HCT116 (cell line): ENCODE measurements at regions not wholly inside any gene's neighbourhood (a gene's known extent, or its start where the extent isn't known, plus 50 kb on each side); places are given as distances from the start of the nearest gene placed in this dataset.

Experiments
- ATAC-seq: fragments of 200-7000 bp; cut with Tn5 transposase; 2 replicates; pipeline ENCODE4 v1.9.1; 2020; ENCODE audit warnings: mild to moderate bottlenecking, moderate library complexity
- BruUV-seq: library from RNA; stranded (reverse); fragments of 400-500 nt; replicated peaks from 2 replicates; lab custom pipeline; 2021; lab: Mats Ljungman, UMichigan
- CTCF ChIA-PET: fragments of 300-600 bp; sonication (Branson Sonifier 250); formaldehyde crosslinking; loops from one replicate; lab custom pipeline; 2021; ENCODE audit warnings: antibody characterized with exemption; lab: Charles Lee
- POLR2A ChIA-PET: fragments of 300-600, 350-600 bp; sonication (Branson Sonifier 250); formaldehyde crosslinking; loops from one replicate; lab custom pipeline; 2021; ENCODE audit warnings: antibody characterized with exemption; lab: Charles Lee
- RAD21 ChIA-PET, 2 experiments: fragments of 300-600 bp; sonication (Branson Sonifier 250); formaldehyde crosslinking; loops; one replicate each; lab custom pipeline; 2023; ENCODE audit warnings: low total read pairs in 2 of 2; ENCODE audit not compliant: uncharacterized antibody in 2 of 2, unreplicated experiment in 2 of 2, low non-redundant PET in 1 of 2; lab: Charles Lee
- DNase-seq: peaks from one replicate; pipeline ENCODE4 v3.0.0-alpha.2; 2010; ENCODE audit warnings: low read depth, low spot score
- H2AFZ ChIP-seq: fragments of 200-600 bp; shearing (Covaris generic), sonication (generic); 2 replicates; pipeline ENCODE4 v1.6.1; 2017; ENCODE audit warnings: low read depth, mixed run types, mixed read lengths, antibody characterized with exemption, low read length; ENCODE audit not compliant: poor library complexity, severe bottlenecking
- H3K27ac ChIP-seq: 2 replicates; pipeline ENCODE4 v1.5.1; 2012; ENCODE audit warnings: low read depth, low read length
- H3K27me3 ChIP-seq: fragments of 200-600 bp; sonication (generic); 2 replicates; pipeline ENCODE4 v1.6.1; 2016; ENCODE audit warnings: mixed run types, low read length, mixed read lengths; ENCODE audit not compliant: insufficient read depth
- H3K36me3 ChIP-seq, 2 experiments: fragments of 200-500 bp in 1 of 2; fragments of 200-600 bp in 1 of 2; sonication (Bioruptor generic) in 1 of 2; sonication (generic) in 1 of 2; 2 replicates each; pipeline versions ENCODE4 v1.5.1 to v1.6.1; 2014 to 2016; ENCODE audit warnings: low read length in 2 of 2, inconsistent platforms in 1 of 2, mixed read lengths in 1 of 2, mixed run types in 1 of 2; ENCODE audit not compliant: insufficient read depth in 2 of 2, control insufficient read depth in 1 of 2
- H3K4me1 ChIP-seq, 2 experiments: fragments of 200-600 bp in 1 of 2; sonication (generic) in 1 of 2; 2 replicates each; pipeline versions ENCODE4 v1.5.1 to v1.6.1; 2012 to 2017; ENCODE audit warnings: low read length in 2 of 2, inconsistent platforms in 1 of 2, mild to moderate bottlenecking in 1 of 2, mixed read lengths in 1 of 2, mixed run types in 1 of 2, moderate library complexity in 1 of 2; ENCODE audit not compliant: insufficient read depth in 2 of 2, control insufficient read depth in 1 of 2
- H3K4me2 ChIP-seq: fragments of 200-600 bp; sonication (generic); 2 replicates; pipeline ENCODE4 v1.6.1; 2017; ENCODE audit warnings: mixed run types, low read length, mixed read lengths
- H3K4me3 ChIP-seq, 2 experiments: fragments of 200-600 bp in 1 of 2; sonication (generic) in 1 of 2; replicated peaks in 1 of 2; 2 replicates each; pipeline ENCODE4 v1.5.1; 2011 to 2016; ENCODE audit warnings: low read length in 2 of 2, control low read depth in 1 of 2, low read depth in 1 of 2, mild to moderate bottlenecking in 1 of 2, mixed read lengths in 1 of 2, mixed run types in 1 of 2
- H3K79me2 ChIP-seq: fragments of 200-600 bp; sonication (generic); 2 replicates; pipeline ENCODE4 v1.6.1; 2017; ENCODE audit warnings: mild to moderate bottlenecking, mixed run types, low read length, moderate library complexity, mixed read lengths; ENCODE audit not compliant: insufficient read depth
- H3K9ac ChIP-seq: fragments of 200-600 bp; sonication (generic); 2 replicates; pipeline ENCODE4 v1.6.1; 2016; ENCODE audit warnings: low read length, mixed read lengths
- H3K9me2 ChIP-seq: fragments of 200-600 bp; sonication (generic), shearing (Covaris generic); 2 replicates; pipeline ENCODE4 v1.6.1; 2017; ENCODE audit warnings: mixed run types, mild to moderate bottlenecking, moderate library complexity; ENCODE audit not compliant: insufficient read depth
- H3K9me3 ChIP-seq, 2 experiments: fragments of 200-500 bp in 1 of 2; fragments of 200-600 bp in 1 of 2; sonication (Bioruptor generic) in 1 of 2; sonication (generic) in 1 of 2; 2 replicates each; pipeline ENCODE4 v1.6.1; 2014 to 2017; ENCODE audit warnings: low read length in 2 of 2, mixed read lengths in 2 of 2, inconsistent platforms in 1 of 2, low read depth in 1 of 2, mild to moderate bottlenecking in 1 of 2, mixed run types in 1 of 2, moderate library complexity in 1 of 2; ENCODE audit not compliant: control insufficient read depth in 1 of 2, insufficient read depth in 1 of 2
- H4K20me1 ChIP-seq: fragments of 200-600 bp; sonication (generic), shearing (Covaris generic); 2 replicates; pipeline ENCODE4 v1.6.1; 2017; ENCODE audit warnings: mixed run types, mild to moderate bottlenecking, moderate library complexity; ENCODE audit not compliant: insufficient read depth
- ATF3 ChIP-seq: IDR thresholded peaks from 2 replicates; pipeline ENCODE4 v1.6.1; 2012
- CBX3 ChIP-seq: IDR thresholded peaks from 2 replicates; pipeline ENCODE4 v1.6.1; 2012; ENCODE audit warnings: low read depth
- CEBPB ChIP-seq: IDR thresholded peaks from 2 replicates; pipeline ENCODE4 v1.6.1; 2012; ENCODE audit warnings: low read depth
- EGR1 ChIP-seq: IDR thresholded peaks from 2 replicates; pipeline ENCODE4 v1.6.1; 2012; ENCODE audit warnings: low read depth
- EZH2 ChIP-seq: fragments of 200-600 bp; sonication (generic); IDR thresholded peaks from 2 replicates; pipeline ENCODE4 v1.6.1; 2017; ENCODE audit warnings: antibody characterized with exemption, mixed run types
- FOSL1 ChIP-seq: IDR thresholded peaks from 2 replicates; pipeline ENCODE4 v1.6.1; 2012; ENCODE audit warnings: low read depth
- JUND ChIP-seq: IDR thresholded peaks from 2 replicates; pipeline ENCODE4 v1.6.1; 2012
- MAX ChIP-seq: IDR thresholded peaks from 2 replicates; pipeline ENCODE4 v1.6.1; 2012
- POLR2A ChIP-seq: IDR thresholded peaks from 2 replicates; pipeline ENCODE4 v1.7.0; 2011; ENCODE audit warnings: borderline replicate concordance; ENCODE audit not compliant: insufficient read depth, insufficient read length; ENCODE audit errors: extremely low read depth
- POLR2AphosphoS5 ChIP-seq: IDR thresholded peaks from 2 replicates; pipeline ENCODE4 v1.6.1; 2011; ENCODE audit warnings: mild to moderate bottlenecking, low read depth, low read length, moderate library complexity
- RAD21 ChIP-seq: IDR thresholded peaks from 2 replicates; pipeline ENCODE4 v1.6.1; 2012; ENCODE audit warnings: low read depth, mild to moderate bottlenecking
- REST ChIP-seq: IDR thresholded peaks from 2 replicates; pipeline ENCODE4 v1.6.1; 2012; ENCODE audit warnings: low read depth
- SIN3A ChIP-seq: IDR thresholded peaks from 2 replicates; pipeline ENCODE4 v1.6.1; 2012; ENCODE audit warnings: low read depth
- SP1 ChIP-seq: IDR thresholded peaks from 2 replicates; pipeline ENCODE4 v1.6.1; 2012; ENCODE audit warnings: low read depth
- SRF ChIP-seq: IDR thresholded peaks from 2 replicates; pipeline ENCODE4 v1.6.1; 2012; ENCODE audit warnings: low read depth
- ZBTB33 ChIP-seq: IDR thresholded peaks from 2 replicates; pipeline ENCODE4 v1.6.1; 2011; ENCODE audit warnings: mild to moderate bottlenecking, low read length, moderate library complexity; ENCODE audit not compliant: insufficient replicate concordance; ENCODE audit errors: extremely low read depth
- ZFX ChIP-seq: fragments of 450-650 bp; IDR thresholded peaks from 2 replicates; pipeline ENCODE4 v1.6.1; 2017
- ZNF274 ChIP-seq: fragments of 200-500 bp; sonication (Bioruptor generic); IDR thresholded peaks from 2 replicates; pipeline ENCODE4 v1.6.1; 2014; ENCODE audit warnings: mild to moderate bottlenecking, low read depth, low read length, inconsistent platforms
- intact Hi-C: fragments of 100-400 bp; cut with micrococcal nuclease; formaldehyde crosslinking; loops from 2 replicates; pipeline ENCODE4 v1.10.0; 2022

- peaks cover 45 to 61% of the 10 kb centered on the region in 2 experiments for H3K4me1 ChIP-seq
- H3K4me2 ChIP-seq: no peak overlapping the region
- ChIA-PET POLR2A (no interaction called here), CTCF (no interaction called here), RAD21 (no interaction called here)
- H3K9ac ChIP-seq: no peak overlapping the region
- H3K9me3 ChIP-seq: no peaks in the 10 kb centered on the region
- no TSS peak for BruUV-seq
- intact Hi-C loops: no loop called here
- H3K27me3 ChIP-seq: no peaks in the 10 kb centered on the region
- DNase-seq: no peak
- TF ChIP-seq POLR2A (no peak), EGR1 (no peak)
- H4K20me1 ChIP-seq: no peaks in the 10 kb centered on the region
- no peak overlapping the region for H3K27ac ChIP-seq
- H3K9me2 ChIP-seq: no peaks in the 10 kb centered on the region
- ATAC-seq: no peak
- H3K4me3 ChIP-seq: no peak overlapping the region
- no peaks in the 10 kb centered on the region for H3K79me2 ChIP-seq
- H3K36me3 ChIP-seq: no peaks in the 10 kb centered on the region
- H2AFZ ChIP-seq: no peak overlapping the region
These were observed 99.5 kb downstream of the CEBPB start for GRCh38 chr20:50290112-50290511.

GRCh38 chr20:50290808-50291207 is 100.2 kb downstream of the CEBPB start:
- no TSS peak for BruUV-seq
- Histone ChIP-seq H4K20me1 (no peaks in the 10 kb centered on the region), H3K27ac (no peak overlapping the region; the same call in 1 of the 2 replicates), H3K79me2 (no peaks in the 10 kb centered on the region), H3K9me2 (no peaks in the 10 kb centered on the region), H3K4me1 (peaks cover 38 to 54% of the 10 kb centered on the region in 2 experiments), H3K4me3 (no peak overlapping the region), H3K27me3 (no peaks in the 10 kb centered on the region), H3K9ac (no peak overlapping the region), H3K9me3 (no peaks in the 10 kb centered on the region), H3K36me3 (no peaks in the 10 kb centered on the region), H2AFZ (no peak overlapping the region), H3K4me2 (no peak overlapping the region)
- CTCF ChIA-PET: no interaction called here
- RAD21 ChIA-PET: no interaction called here
- TF ChIP-seq ZBTB33 (no peak), ZNF274 (no peak), RAD21 (no peak), FOSL1 (no peak), SIN3A (no peak), SP1 (no peak), CBX3 (no peak), EZH2 (no peak), CEBPB (no peak), POLR2A (no peak), REST (no peak), EGR1 (no peak), JUND (no peak), POLR2AphosphoS5 (no peak), SRF (no peak), ZFX (no peak), MAX (no peak), ATF3 (no peak)
- intact Hi-C loops: no loop called here
- POLR2A ChIA-PET: no interaction called here
- ATAC-seq: no peak
- DNase-seq: no peak
